ENCODE measurements at regions not wholly inside any gene's neighbourhood (a gene's known extent, or its start where the extent isn't known, plus 50 kb on each side); places are given as distances from the start of the nearest gene placed in this dataset.

GRCh38 chr1:4328402-4329071, 325.9 kb upstream of the AJAP1 start:
- H3K36me3 ChIP-seq (ENCODE audit: insufficient read depth), result no peaks in the 10 kb centered on the region
- H3K4me2 ChIP-seq, result no peak overlapping the region
- H3K27me3 ChIP-seq (ENCODE audit: insufficient read depth, low read depth), result peaks cover 2% of the 10 kb centered on the region; the same call in 1 of the 2 replicates
- no peaks in the 10 kb centered on the region for H4K20me1 ChIP-seq (ENCODE audit: insufficient read depth)
- H2AFZ ChIP-seq (ENCODE audit: low read depth), result no peak overlapping the region
- TF ChIP-seq CTCF (conservative IDR thresholded peaks at IDR 0.05; ENCODE audit: low read depth, low read length), result no peak
- no peak overlapping the region for H3K27ac ChIP-seq
- H3K79me2 ChIP-seq (ENCODE audit: insufficient read depth, low read depth), result no peaks in the 10 kb centered on the region
- H3K9ac ChIP-seq, result no peak overlapping the region
- no peaks in the 10 kb centered on the region for H3K4me1 ChIP-seq (ENCODE audit: low read depth, poor library complexity, severe bottlenecking)
- no peak overlapping the region for H3K4me3 ChIP-seq (IDR thresholded peaks at IDR 0.05; ENCODE audit: insufficient read depth, low read depth, low read length)

GRCh38 chr1:4330805-4331766, 323.3 kb upstream of the AJAP1 start:
- Histone ChIP-seq H3K27me3 (ENCODE audit: insufficient read depth, low read depth) (peaks cover 2% of the 10 kb centered on the region; the same call in 1 of the 2 replicates), H4K20me1 (ENCODE audit: insufficient read depth) (no peaks in the 10 kb centered on the region)

GRCh38 chr1:4331767-4332163, 322.6 kb upstream of the AJAP1 start:
- no peaks in the 10 kb centered on the region for H3K4me1 ChIP-seq (ENCODE audit: low read depth, poor library complexity, severe bottlenecking)
- peaks cover 2% of the 10 kb centered on the region; the same call in 1 of the 2 replicates for H3K27me3 ChIP-seq (ENCODE audit: insufficient read depth, low read depth)
- no peak overlapping the region for H3K4me3 ChIP-seq (IDR thresholded peaks at IDR 0.05; ENCODE audit: insufficient read depth, low read depth, low read length)
- no peak overlapping the region for H2AFZ ChIP-seq (ENCODE audit: low read depth)
- H3K36me3 ChIP-seq (ENCODE audit: insufficient read depth), result no peaks in the 10 kb centered on the region
- H3K9ac ChIP-seq, result no peak overlapping the region
- H3K4me2 ChIP-seq, result no peak overlapping the region
- TF ChIP-seq CTCF (conservative IDR thresholded peaks at IDR 0.05; ENCODE audit: low read depth, low read length), result no peak
- H3K79me2 ChIP-seq (ENCODE audit: insufficient read depth, low read depth), result no peaks in the 10 kb centered on the region
- H4K20me1 ChIP-seq (ENCODE audit: insufficient read depth), result no peaks in the 10 kb centered on the region
- H3K27ac ChIP-seq, result no peak overlapping the region

More at GRCh38 chr1:4330805-4331766, 323.3 kb upstream of the AJAP1 start:
- no peaks in the 10 kb centered on the region for H3K36me3 ChIP-seq (ENCODE audit: insufficient read depth)
- no peak overlapping the region for H3K4me3 ChIP-seq (IDR thresholded peaks at IDR 0.05; ENCODE audit: insufficient read depth, low read depth, low read length)
- no peak overlapping the region for H2AFZ ChIP-seq (ENCODE audit: low read depth)
- TF ChIP-seq CTCF (conservative IDR thresholded peaks at IDR 0.05; ENCODE audit: low read depth, low read length), result no peak
- no peaks in the 10 kb centered on the region for H3K4me1 ChIP-seq (ENCODE audit: low read depth, poor library complexity, severe bottlenecking)
- H3K27ac ChIP-seq, result no peak overlapping the region
- H3K79me2 ChIP-seq (ENCODE audit: insufficient read depth, low read depth), result no peaks in the 10 kb centered on the region
- H3K4me2 ChIP-seq, result no peak overlapping the region
- H3K9ac ChIP-seq, result no peak overlapping the region

GRCh38 chr1:4336507-4336906, 317.9 kb upstream of the AJAP1 start:
- H3K4me3 ChIP-seq (IDR thresholded peaks at IDR 0.05; ENCODE audit: insufficient read depth, low read depth, low read length), result no peak overlapping the region
- H2AFZ ChIP-seq (ENCODE audit: low read depth), result no peak overlapping the region
- H4K20me1 ChIP-seq (ENCODE audit: insufficient read depth), result no peaks in the 10 kb centered on the region
- no peak overlapping the region for H3K4me2 ChIP-seq
- H3K4me1 ChIP-seq (ENCODE audit: low read depth, poor library complexity, severe bottlenecking), result no peaks in the 10 kb centered on the region
- no peaks in the 10 kb centered on the region for H3K79me2 ChIP-seq (ENCODE audit: insufficient read depth, low read depth)
- TF ChIP-seq CTCF (conservative IDR thresholded peaks at IDR 0.05; ENCODE audit: low read depth, low read length), result no peak
- H3K27me3 ChIP-seq (ENCODE audit: insufficient read depth, low read depth), result no peaks in the 10 kb centered on the region
- H3K9ac ChIP-seq, result no peak overlapping the region
- H3K27ac ChIP-seq, result no peak overlapping the region
- no peaks in the 10 kb centered on the region for H3K36me3 ChIP-seq (ENCODE audit: insufficient read depth)
